GM21447 (cell line): ENCODE measurements at regions not wholly inside any gene's neighbourhood (a gene's known extent, or its start where the extent isn't known, plus 50 kb on each side); places are given as distances from the start of the nearest gene placed in this dataset.
"Not testable (repeated sequence)": the region's sequence is repeated elsewhere in the genome, so short reads cannot be mapped to it uniquely, and the experiment has no call there.

Source experiments
- ATAC-seq: cut with Tn5 transposase; IDR thresholded peaks from one replicate; pipeline ENCODE4 v1.9.1; 2021; ENCODE audit not compliant: unreplicated experiment

DNA sequence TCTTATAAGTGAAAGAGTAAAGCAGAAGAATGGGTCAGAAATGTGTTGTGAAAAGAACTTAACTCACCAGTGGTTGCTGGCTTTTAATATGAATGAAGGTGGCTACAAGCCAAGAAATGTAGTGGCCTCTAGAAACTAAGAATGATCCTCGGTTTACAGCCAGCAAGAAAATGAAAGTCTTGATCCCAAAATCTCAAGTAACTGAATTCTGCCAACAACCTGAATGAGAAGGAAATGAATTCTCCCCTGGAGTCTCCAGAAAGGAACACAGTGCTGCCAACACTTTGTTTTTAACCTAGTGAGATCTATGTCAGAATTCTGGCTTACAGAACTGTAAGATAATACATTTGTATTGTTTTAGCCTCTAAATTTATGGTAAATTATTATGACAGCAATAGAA lies 193.0 kb downstream of the FZD1 start:
- no peak for ATAC-seq

DNA sequence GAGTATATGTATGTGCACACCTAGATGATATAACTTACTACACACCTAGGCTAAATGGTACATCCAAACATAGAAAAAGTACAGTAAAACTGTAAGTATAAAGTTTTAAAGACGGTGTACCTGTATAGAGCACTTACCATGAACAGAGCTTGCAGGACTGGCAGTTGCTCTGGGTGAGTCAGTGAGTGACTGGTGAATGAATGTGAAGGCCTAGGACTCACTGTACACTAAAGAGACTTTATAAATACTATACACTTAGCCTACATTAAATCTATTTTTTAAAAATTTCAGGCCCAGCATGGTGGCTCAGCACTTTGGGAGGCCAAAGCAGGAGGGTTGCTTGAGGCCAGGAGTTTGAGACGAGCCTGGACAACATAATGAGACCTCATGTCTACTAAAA lies 195.3 kb downstream of the FZD1 start:
- ATAC-seq, result no peak

DNA sequence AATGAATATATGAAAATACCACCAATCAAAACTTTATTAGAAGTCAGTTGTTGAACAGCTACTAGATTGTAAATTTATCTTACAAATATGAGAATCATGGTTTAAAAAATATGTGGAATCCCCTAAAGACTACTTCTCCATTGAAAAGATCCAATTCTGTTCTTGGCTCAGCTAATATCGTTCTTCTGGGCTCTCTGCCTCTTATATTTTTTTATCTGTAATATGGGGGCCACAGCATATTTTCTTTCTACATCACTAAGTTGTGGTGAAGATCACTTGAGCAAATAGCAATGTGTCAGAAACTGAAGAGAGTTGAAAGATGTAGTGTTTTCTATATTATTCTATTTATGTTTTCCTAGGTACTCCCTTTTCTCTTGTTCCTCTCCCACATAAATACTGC lies 198.1 kb downstream of the FZD1 start:
- no peak for ATAC-seq

DNA sequence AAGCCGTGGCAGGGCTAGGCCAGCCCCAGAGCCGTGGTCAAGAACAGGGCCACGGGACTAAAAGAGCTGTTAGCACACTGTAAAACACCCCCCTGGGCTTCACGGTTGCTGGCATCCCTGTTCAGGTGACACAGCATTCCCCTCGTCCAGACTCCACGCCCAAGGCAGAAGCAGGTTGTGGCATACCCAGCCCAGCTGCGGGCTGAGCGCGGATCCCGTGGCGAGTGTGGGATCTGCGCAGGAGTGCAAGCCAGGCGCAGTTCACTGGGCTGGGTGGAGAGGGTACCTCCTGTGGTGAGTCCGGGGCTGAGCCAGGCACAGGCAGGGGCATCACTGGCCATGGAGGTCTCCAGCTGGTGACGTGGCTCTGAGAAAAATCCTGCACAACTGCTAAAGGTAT lies 199.1 kb downstream of the FZD1 start:
- ATAC-seq, result no peak

DNA sequence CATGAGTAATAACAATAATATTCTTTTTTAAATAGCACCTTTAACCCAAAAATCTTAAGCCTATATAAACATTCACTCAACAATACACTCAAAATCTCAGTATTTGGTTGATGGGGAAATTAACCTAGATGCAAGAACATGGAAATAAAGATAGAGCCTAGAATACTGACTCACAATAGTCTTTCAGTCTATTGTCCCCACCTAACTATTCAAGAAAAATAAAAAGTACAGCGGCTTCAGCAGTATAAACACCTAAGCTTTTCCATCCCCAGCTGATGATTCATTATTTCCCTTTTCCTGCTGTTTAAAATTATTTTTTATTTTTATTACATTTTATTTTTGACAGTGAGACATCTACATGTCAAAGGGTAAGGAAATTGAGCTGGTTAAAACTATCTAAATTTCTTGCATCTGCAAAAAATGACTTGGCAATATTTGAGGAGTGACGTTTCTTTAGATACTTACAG lies 201.4 kb downstream of the FZD1 start:
- ATAC-seq, result no peak

DNA sequence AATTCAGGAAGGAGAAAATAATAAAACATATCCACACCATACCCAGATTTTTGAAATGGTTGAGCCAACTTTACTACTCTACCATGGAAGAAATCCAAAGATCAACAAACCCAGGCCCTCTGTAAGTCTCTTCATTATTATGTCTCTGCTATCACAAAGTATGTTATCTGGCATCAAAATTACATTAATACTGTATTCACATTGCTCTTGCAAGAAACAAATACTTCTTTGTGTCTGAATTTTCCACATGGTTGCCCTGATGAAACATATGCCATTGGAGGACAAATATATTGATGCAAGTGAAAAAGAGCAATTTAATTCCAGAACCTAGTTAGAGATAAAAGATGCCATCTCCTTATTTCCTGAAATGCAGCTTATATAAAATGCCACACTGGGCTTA lies 204.0 kb downstream of the FZD1 start:
- no peak for ATAC-seq

DNA sequence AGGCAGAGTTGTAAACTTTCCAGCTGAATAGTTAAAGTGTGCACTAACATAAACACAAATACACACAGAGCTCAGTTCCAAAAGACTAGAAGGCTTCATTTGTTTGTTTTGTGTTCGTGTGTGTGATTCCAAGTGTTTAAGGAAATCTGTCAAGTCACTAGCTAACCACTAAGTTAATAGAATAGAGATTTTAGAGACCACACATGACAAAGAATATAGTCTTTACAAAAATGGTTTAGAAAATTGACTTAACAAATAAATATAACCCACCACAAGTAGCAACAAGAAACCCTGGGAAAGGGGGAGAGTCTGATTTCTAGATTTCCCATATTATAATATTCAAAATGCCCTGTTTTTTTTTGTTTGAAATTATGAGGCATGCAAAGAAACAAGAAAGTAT lies 209.4 kb downstream of the FZD1 start:
- ATAC-seq, result no peak

DNA sequence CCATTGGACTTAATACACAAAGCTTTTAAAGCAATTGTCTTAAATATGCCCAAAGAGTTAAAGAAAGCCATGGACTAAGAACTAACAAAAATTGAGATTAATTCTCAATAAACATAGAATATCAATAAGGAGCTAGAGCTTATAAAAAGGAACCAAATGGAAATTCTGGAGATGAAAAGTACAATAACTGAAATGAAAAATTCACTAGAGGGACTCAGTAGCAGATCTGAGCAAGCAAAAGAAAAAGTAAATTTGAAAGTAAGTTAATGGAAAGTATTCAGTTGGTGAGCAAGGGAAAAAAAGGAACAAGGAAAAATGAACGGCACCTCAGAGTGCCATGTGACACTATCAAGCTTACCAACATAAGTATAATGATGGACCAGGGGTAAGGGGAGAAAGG lies 209.8 kb downstream of the FZD1 start:
- no peak for ATAC-seq

DNA sequence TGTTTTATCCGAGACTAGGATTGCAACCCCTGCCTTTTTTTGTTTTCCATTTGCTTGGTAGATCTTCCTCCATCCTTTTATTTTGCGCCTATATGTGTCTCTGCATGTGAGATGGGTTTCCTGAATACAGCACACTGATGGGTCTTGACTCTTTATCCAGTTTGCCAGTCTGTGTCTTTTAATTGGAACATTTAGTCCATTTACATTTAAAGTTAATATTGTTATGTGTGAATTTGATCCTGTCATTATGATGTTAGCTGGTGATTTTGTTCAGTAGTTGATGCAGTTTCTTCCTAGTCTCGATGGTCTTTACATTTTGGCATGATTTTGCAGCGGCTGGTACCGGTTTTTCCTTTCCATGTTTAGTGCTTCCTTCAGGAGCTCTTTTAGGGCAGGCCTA lies 216.2 kb downstream of the FZD1 start:
- not testable (repeated sequence) for ATAC-seq

DNA sequence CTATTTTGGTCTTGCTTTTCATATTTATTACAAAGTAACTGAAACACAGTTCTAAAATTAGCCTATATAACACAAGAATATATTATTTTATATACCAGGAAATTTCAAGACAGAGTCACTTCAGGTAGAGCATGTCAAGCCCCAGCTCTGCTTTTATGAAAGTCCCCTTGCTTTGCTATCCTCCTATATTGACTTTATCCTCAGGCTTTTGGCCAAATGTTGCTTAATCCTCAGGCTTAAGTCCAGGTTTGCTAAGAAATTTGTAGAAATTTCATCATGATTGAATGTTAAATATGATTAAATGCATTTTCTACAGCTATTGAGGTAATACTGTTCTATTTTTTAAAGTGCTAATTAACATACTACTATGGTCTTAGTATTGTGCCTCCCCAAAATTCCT lies 227.6 kb downstream of the FZD1 start:
- ATAC-seq, result no peak

DNA sequence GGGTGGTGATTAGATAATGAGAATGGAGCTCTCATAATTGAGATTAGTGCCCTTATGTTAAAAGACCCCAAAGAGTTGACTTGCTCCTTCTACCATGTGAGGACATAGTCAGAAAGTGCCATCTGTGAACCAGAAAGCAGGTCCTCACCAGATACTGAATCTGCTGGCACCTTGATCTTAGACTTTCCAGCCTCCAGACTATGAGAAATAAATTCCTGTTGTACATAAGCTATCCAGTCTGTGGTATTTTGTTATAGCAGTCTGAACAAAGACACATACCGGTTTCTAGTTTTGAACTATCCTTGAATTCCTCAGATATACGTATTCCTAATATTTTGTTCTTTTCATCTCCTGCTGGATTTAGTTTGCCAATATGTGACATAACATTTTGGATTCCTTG lies 228.1 kb downstream of the FZD1 start:
- no peak for ATAC-seq

DNA sequence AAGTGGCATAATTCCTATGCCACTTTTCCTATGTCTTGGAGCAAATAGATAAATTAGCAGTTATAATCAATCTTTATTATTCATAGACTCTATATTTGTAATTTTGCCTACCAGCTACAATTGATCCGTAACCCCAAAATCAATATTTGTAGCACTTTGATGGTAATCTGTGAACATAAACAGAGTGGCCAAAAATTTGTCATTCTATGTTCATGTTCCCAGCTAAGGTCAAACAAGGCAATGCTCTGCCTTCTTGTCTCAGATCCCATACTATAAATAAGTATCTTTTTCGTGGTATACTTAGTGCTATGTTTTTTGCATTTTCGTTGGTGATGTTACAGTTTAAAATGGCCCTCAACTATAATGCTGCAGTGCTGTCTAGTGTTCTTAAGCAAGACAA lies 228.5 kb downstream of the FZD1 start:
- no peak for ATAC-seq

DNA sequence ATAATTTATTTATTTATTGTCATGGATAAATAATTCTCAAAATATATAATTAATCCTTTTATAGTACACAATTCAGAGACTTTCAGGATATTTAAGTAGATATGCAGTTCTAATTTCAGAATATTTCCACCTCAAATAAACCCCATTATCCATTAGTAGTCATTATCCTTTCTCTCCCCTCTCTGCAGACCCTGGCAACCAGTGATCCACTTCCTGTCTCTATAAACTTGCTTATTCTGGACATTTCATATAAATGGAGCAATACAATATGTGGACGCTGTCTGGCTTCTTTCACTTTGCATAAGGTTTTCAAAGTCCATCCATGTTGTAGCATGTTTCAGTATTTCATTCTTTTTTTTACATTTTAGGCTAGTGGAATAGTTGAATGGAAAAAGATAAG lies 230.2 kb downstream of the FZD1 start:
- ATAC-seq, result no peak

DNA sequence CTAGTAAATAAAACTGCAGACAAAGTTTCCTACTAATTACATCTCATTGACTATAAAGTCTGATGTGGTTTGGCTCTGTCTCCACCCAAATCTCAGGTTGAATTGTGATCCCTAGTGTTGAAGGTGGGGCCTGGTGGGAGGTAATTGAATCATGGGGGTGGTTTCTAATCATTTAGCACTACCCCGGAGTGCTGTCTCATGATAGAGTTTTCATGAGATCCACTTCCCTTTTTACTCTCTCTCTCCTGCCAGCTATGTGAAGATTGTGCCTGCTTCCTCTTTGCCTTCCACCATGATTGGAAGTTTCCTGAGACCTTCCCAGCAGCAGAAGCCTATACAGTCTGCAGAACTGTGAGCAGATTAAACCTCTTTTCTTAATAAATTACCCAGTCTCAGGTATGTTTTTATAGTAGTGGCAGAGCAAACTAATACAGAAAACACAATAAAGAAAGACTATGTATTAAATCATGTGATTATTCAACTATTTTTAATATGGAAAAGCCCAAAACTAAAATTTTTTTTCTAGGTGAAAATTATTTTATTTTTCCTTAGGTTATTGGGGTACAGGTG lies 232.1 kb downstream of the FZD1 start:
- no peak for ATAC-seq

DNA sequence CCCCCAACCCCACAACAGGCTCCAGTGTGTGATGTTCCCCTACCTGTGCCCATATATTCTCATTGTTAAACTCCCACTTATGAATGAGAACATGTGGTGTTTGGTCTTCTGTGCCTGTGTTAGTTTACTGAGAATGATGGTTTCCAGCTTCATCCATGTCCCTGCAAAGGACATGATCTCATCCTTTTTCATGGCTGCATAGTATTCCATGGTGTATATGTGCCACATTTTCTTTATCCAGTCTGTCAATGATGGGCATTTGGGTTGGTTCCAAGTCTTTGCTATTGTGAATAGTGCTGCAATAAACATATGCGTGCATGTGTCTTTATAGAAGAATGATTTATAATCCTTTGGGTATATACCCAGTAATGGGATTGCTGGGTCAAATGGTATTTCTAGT lies 233.0 kb downstream of the FZD1 start:
- ATAC-seq, result not testable (repeated sequence)

DNA sequence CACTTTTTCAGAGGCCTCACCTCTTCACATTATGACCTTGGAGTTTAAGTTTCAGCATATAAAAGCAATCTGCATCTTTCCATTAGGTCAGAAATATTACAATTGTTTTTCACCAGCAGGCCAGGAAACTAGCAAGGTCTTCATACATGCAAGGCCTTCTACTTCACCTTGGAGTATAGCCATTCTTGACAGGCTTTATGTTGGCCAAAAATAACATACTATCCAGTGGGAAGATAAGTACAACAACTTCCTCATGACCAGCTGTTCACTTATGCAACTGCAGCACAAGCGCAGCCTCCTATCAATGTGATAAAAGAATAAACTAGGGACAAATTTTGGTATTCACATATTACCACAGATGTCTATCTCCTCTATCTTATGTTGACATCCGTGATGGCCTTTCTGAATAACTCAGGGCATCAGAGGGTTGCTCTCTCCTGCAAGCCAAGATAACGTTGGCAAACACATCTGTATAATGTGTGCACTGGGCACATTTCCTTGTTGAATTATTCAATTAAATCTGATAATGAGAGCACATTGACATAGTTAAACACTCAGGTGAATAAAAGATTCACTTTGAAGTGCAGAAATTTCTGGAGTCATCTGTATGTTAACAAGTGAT lies 239.8 kb downstream of the FZD1 start:
- no peak for ATAC-seq

DNA sequence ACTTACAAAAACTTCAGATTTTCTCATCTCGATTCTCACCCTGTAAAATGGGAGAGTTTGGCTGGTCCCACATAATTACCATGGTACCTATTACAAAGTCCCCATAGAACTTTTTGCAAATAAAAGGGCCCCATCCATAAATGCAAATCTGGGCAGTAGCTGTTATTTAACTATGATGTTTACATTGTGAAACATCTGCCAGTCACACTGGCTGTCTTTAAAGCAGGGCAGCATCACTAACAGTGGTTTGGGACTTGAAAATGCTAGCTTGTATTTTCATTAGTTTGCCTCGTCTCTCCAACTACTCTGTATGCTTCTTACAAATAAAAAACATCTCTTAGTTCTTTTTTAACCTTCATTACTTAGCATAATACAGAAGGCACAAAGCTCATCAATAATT lies 240.7 kb downstream of the FZD1 start:
- no peak for ATAC-seq

DNA sequence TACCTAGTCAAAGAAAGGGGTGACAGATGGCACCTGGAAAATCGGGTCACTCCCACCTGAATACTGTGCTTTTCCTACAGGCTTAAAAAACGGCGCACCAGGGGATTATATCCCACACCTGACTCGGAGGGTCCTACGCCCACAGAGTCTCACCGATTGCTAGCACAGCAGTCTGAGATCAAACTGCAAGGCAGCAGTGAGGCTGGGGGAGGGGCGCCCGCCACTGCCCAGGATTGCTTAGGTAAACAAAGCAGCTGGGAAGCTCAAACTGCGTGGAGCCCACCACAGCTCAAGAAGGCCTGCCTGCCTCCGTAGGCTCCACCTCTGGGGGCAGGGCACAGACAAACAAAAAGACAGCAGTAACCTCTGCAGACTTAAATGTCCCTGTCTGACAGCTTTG lies 242.7 kb downstream of the FZD1 start:
- ATAC-seq, result not testable (repeated sequence)

DNA sequence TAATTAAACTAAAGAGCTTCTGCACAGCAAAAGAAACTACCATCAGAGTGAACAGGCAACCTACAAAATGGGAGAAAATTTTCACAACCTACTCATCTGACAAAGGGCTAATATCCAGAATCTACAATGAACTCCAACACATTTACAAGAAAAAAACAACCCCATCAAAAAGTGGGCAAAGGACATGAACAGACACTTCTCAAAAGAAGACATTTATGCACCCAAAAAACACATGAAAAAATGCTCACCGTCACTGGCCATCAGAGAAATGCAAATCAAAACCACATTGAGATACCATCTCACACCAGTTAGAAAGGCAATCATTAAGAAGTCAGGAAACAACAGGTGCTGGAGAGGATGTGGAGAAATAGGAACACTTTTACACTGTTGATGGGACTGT lies 247.6 kb downstream of the FZD1 start:
- not testable (repeated sequence) for ATAC-seq

DNA sequence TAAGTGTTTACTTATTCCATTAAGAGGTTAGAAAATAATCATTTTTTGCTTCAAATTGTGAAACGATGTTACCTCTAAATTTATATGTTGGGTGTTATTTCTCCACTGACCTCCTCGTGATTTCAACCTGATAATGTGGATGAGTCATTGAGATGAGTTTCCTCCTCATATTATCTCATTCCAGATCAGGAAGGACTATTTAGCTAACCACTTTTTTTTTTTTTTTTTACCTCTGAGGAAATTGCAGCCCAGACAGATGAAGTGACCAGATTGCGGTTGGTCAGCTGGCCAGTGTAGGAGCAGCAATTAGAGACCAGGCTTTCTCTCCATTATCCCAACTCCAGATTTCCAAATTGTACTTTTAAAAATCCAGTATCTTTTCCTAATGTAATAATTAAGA lies 248.7 kb downstream of the FZD1 start:
- no peak for ATAC-seq

DNA sequence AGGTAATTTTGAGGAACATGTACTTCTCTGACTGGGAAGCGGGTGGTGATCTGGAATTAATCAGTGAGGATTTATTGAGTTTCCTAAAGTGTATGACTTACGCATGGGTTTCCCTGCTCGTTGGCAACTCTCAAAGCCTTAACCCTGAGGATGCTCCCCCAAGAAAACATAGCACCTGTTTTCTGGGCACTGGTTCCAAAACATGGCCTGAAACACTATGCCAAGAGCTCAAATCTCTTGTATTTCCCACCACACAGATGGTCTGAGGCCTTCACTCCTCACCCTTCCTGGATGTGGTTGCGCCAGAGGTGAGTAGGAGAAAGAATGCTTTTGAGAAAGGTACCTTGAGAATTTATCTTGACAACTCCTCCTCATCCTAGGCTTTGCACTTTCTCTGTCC lies 250.4 kb downstream of the FZD1 start:
- no peak for ATAC-seq

DNA sequence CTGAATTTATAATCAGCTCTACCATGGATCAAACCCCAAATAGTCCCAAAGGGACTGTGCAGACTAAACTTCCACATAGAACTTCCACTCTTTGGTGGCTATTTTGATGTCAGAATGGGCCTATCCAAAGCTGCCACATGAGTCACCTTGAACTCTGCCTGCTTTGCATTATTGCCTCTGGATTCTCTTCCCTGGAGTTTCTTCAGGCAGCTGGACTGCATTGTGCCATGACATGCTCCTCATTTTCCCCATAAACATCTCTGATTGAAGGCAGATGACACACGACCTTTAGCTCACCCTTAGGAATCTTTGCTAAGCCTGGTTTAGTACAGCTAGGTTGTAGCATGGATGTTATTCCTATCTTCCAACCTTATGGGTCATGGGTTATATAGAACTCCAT lies 251.7 kb downstream of the FZD1 start:
- no peak for ATAC-seq

DNA sequence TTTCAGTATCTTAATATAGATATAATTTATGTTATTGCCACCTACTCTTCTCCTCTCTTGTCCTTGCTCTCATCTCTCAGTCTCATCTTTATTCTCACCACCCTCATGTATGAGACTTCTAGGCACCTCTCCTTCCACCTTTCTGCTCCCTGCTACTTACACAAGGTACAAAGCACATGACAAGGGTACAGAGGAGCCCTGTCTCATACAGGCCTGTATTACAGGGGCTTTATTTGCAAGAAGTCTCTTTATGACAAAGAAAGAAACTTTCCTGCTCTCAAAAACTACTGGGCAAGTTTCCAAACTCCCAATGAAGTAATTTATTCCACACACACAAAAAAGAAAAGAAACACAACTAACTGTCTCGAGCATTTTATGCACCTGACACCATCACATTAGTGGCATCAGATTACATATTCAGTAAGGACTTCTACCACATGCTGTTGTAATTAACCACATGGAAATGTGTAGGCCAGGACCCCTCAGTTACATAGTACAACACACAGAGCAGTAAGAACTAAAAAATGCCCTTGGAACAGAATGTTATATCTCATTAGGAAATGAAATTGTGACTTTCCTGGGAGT lies 253.1 kb downstream of the FZD1 start:
- ATAC-seq, result no peak
